VCaP (cell line): ENCODE measurements at regions not wholly inside any gene's neighbourhood (a gene's known extent, or its start where the extent isn't known, plus 50 kb on each side); places are given as distances from the start of the nearest gene placed in this dataset.
"Not testable (repeated sequence)": the region's sequence is repeated elsewhere in the genome, so short reads cannot be mapped to it uniquely, and the experiment has no call there.

Source experiments
- H3K27ac ChIP-seq: fragments of 450-650 bp; 2 replicates; pipeline ENCODE4 v1.5.1; 2017
- TF ChIP-seq, protein P1 (sequence below): fragments of 450-650 bp; conservative IDR thresholded peaks from 2 replicates; pipeline ENCODE4 v1.5.1; 2017; ENCODE audit warnings: mild to moderate bottlenecking, moderate library complexity

DNA sequence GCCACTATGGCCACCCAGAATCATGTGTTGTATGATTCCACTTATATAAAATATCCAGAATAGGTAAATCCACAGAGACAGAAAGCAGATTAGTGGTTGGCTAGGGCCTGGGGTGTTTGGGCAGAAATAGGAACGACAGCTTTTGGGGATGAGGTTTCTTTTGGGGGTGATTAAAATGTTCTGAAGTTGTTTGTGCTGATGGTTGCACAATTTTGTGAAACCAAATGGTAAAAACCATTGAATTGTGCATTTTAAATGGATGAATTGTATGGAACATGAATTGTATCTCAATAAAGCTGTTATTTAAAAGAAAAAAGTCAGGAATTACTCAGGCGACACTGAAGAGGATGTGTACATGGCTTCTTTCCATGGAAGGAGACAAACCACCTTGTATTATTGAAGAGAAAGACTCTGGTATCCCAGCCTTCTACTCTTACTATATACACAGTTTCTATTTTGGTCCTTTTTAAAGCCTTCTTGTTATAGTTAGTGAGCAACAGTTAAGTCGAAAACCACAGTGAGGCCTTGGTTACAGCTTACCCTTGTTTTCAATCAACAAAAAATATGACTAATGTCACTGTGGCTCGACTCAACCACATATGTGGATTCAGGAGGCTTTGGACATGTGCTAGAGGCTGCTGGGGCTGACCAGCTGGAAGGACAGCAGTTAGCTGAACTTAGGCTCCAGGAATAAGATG lies 57.1 kb upstream of the KMT2E start:
- no peak overlapping the region for H3K27ac ChIP-seq
- TF ChIP-seq, protein P1, sequence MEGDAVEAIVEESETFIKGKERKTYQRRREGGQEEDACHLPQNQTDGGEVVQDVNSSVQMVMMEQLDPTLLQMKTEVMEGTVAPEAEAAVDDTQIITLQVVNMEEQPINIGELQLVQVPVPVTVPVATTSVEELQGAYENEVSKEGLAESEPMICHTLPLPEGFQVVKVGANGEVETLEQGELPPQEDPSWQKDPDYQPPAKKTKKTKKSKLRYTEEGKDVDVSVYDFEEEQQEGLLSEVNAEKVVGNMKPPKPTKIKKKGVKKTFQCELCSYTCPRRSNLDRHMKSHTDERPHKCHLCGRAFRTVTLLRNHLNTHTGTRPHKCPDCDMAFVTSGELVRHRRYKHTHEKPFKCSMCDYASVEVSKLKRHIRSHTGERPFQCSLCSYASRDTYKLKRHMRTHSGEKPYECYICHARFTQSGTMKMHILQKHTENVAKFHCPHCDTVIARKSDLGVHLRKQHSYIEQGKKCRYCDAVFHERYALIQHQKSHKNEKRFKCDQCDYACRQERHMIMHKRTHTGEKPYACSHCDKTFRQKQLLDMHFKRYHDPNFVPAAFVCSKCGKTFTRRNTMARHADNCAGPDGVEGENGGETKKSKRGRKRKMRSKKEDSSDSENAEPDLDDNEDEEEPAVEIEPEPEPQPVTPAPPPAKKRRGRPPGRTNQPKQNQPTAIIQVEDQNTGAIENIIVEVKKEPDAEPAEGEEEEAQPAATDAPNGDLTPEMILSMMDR, result no peak

DNA sequence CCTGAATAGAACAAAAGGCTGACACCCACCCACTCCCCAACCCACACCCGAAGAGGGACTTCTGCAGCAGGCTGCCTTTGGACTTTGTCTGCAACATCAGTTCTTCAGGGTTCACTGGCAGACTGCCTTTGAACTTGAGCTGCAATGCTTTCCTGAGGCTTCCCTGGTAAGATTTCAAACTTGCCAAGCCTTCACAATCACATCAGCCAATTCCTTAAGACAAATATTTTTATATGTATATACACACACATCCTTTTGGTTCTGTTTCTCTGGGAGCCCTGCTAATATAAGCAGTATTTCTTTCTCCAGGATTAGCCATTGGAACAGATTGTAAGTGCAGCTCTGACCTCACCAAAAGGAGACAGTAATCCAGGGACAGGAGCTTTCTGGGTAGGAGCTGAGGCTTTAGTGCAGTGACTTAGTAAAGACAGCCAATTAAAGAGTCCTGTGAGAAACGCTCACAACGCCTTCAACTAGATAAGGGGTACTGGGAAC lies 55.6 kb upstream of the KMT2E start:
- peak overlapping the region; percentile 47 for H3K27ac ChIP-seq
- TF ChIP-seq, protein P1, result no peak

DNA sequence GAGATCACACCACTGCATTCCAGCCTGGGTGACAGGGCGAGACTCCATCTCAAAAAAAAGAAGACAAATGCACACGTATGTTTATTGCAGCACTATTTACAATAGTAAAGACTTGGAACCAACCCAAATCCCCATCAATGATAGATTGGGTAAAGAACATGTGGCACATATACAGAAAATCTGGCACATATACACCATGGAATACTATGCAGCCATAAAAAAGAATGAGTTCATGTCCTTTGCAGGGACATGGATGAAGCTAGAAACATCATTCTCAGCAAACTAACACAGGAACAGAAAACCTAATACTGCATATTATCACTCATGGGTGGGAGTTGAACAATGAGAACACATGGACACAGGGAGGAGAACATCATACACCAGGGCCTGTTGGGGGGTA lies 54.5 kb upstream of the KMT2E start:
- not testable (repeated sequence) for H3K27ac ChIP-seq

DNA sequence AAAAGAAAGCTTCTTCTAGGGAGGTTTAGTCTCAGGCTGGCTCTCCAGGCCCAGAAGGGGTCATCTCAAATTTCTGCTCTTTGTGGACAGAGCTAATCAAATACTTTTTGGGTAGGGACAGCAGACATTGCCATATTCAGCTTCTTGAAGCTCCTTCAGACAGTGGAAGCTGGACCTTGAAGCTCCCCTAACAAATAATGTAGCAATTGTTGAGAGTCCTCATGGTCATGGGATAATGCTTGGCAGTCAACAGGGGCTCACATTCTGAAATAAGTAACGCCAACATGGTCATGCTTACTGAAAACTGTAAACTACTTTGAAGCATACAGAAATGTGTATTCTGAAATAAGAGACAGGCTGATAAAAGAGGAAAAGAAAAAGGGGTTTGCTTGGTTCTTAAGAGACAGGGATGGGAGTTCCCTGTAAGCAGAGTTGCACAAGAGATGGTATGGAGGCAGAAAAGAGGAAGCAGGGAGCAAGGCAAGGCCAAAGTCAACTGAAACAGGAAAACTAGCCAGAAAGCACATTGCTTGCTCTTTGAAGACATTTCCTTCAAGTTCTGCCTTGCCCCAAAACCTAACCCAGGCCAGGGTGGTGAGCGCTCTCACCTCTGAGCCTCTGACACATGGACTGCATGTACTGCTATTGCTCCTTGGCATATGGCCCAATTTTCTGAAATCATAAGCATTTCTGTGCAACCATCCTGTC lies 53.1 kb upstream of the KMT2E start:
- H3K27ac ChIP-seq, result no peak overlapping the region

DNA sequence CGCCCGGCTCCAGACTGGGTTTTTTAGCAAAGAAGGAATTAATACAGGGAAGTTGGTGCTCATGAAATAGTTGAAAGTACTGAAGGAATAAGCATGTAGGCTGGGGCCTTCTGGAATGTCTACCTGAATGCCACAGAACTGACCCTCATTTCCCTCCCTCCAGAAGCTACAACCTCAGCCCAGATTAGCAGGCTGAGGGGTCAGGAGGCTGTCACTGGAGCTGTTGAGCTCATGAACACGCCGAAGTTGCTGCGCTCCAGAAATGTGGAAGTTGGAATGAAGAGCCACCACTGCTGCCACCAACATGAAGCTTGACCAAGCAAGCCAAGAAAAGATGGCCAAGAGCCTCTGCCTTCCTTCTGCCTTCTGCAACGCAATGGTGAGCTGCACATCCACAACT lies 52.2 kb upstream of the KMT2E start:
- TF ChIP-seq, protein P1, result no peak
- H3K27ac ChIP-seq, result no peak overlapping the region

More for the DNA sequence above, 53.1 kb upstream of the KMT2E start:
- TF ChIP-seq, protein P1, result no peak

DNA sequence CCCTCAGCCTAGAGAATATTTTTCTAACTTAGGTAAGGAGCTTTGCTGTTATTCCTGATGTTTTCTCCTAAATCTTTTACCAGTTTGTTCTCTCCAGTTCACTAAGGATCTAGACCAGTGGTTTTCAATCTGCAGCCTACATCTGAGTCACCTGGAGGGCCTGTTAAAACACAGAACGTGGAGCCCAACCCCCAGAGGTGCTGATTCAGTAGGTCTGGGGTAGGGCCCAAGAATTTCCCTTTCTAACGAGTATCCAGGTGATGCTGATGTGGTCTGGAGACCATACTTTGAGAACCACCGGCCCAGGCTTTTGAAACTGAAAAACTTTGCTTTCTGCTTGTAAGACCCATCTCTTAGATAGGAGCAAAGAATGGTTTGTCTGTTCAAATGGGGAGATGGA lies 51.2 kb upstream of the KMT2E start:
- TF ChIP-seq, protein P1, result no peak
- H3K27ac ChIP-seq, result no peak overlapping the region

DNA sequence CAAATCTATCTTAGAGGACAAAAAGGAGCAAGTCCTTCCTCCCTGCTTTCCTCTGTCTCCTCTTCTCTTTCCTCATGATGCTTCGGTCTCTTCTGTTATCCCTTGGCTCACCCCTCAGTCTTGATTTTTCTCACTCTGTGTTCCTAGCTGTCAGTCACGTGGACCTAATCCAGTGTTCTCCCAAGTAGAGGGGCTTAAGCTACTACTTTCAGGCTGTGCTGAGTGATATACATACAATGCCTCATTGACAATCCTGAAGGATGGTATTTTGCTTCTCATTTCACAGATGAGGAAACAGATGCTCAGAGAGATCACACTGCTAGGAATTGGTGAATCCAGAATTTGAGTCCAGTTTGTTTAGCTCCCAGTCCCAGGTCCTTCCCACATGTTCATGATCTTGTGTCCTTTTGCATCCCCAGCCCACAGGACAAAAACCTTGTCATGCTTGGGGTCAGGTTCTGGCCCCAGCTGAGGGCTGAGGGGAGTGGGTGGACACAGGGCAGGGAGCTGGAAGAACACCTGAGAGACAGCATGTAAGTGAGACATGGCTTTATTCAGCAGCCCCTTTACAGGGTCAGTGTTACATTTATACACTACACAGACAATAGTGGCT lies 50.5 kb upstream of the KMT2E start:
- H3K27ac ChIP-seq, result no peak overlapping the region

More for the DNA sequence above, 50.5 kb upstream of the KMT2E start:
- TF ChIP-seq, protein P1, result no peak
